GM12873 (cell line): ENCODE measurements at regions not wholly inside any gene's neighbourhood (a gene's known extent, or its start where the extent isn't known, plus 50 kb on each side); places are given as distances from the start of the nearest gene placed in this dataset.

Experiments used
- TF ChIP-seq, protein P1 (sequence below): IDR thresholded peaks from 2 replicates; pipeline ENCODE4 v1.5.1; 2012; ENCODE audit warnings: low read depth, mild to moderate bottlenecking, moderate library complexity, low read length, control low read depth; ENCODE audit not compliant: insufficient read depth; ENCODE audit errors: missing control alignments

- TF ChIP-seq, protein P1, sequence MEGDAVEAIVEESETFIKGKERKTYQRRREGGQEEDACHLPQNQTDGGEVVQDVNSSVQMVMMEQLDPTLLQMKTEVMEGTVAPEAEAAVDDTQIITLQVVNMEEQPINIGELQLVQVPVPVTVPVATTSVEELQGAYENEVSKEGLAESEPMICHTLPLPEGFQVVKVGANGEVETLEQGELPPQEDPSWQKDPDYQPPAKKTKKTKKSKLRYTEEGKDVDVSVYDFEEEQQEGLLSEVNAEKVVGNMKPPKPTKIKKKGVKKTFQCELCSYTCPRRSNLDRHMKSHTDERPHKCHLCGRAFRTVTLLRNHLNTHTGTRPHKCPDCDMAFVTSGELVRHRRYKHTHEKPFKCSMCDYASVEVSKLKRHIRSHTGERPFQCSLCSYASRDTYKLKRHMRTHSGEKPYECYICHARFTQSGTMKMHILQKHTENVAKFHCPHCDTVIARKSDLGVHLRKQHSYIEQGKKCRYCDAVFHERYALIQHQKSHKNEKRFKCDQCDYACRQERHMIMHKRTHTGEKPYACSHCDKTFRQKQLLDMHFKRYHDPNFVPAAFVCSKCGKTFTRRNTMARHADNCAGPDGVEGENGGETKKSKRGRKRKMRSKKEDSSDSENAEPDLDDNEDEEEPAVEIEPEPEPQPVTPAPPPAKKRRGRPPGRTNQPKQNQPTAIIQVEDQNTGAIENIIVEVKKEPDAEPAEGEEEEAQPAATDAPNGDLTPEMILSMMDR: no peak
These were observed 246.5 kb upstream of the FGF16 start for GRCh38 chrX:77200663-77201062.

- TF ChIP-seq, protein P1: no peak
These were observed 224.1 kb upstream of the FGF16 start for GRCh38 chrX:77223046-77223445.

GRCh38 chrX:77264490-77264889, 182.7 kb upstream of the FGF16 start:
- TF ChIP-seq, protein P1: no peak

- TF ChIP-seq, protein P1: no peak
These were observed 171.8 kb upstream of the FGF16 start for GRCh38 chrX:77275392-77275791.

DNA sequence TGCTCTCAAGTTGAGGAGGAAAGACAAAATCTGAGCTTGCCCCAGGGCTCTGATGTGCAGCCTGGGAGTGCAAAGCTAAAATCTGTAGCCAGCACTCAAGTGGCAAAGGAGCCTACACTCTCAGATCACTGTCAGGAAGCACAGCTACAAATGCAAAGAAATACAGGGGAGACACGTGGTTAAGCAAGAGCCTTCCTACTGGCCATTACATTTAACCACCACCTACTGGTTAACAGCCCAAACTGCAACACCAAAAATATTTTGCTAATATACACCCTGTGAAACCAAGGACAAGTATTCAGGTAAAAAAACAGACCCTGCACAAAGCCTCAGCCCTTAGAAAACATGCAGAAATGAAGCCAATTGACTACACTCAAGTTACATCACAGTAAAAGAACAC, 170.4 kb upstream of the FGF16 start:
- TF ChIP-seq, protein P1: peak; percentile 29

- TF ChIP-seq, protein P1: no peak
These were observed 169.3 kb upstream of the FGF16 start for GRCh38 chrX:77277911-77278310.

- TF ChIP-seq, protein P1: no peak
These were observed 153.7 kb upstream of the FGF16 start for GRCh38 chrX:77293331-77293995.
